GM19463 (cell line): ENCODE measurements at regions not wholly inside any gene's neighbourhood (a gene's known extent, or its start where the extent isn't known, plus 50 kb on each side); places are given as distances from the start of the nearest gene placed in this dataset.
"Not testable (repeated sequence)": the region's sequence is repeated elsewhere in the genome, so short reads cannot be mapped to it uniquely, and the experiment has no call there.

Source experiments
- ATAC-seq: cut with Tn5 transposase; IDR thresholded peaks from one replicate; pipeline ENCODE4 v1.9.1; 2021; ENCODE audit warnings: mild to moderate bottlenecking, moderate library complexity; ENCODE audit not compliant: unreplicated experiment

DNA sequence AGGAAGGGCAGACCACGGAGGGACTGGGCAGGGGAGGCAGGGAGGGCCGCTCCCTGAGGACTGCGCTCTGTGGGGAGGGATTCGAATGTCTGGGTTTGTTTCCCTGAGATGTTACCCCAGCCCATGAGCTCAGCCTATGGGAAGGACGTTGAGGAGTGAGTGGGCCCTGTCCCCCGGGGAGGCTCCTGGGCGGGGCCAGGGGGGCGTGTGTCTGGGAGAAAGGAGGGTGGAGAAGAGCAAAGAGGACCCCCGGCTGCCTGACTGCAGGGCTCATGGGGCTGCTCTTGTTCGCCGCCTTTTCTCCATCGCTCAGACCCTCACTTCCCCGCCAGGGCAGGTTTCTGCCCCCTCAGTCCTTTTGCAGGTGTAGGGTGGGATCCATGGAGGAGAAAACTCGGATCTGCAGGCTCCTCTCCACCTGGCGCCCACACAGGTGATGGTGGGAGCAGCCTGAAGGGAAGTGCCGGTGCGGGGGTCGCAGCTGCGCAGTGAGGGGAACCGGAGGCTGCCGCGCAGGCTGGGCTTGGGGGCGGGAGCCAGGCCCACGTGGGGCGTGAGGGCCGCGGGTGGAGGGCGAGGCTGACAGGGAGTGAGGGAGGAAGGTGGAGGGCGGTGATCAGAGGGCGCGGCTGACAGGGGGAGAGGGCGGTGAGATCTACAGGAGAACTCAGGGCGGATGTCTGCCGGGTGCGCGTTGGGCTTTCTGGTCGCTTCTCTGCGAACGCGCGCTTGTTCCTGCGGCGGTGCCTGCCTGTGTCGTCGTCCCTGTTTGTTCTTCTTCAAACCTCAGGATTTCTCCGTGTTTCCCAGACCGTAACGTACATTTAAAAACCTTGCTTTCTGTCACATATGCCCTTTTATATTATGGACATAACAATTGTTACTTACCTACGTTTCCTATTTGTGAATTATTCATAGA lies 198.2 kb upstream of the NPAP1 start:
- ATAC-seq: not testable (repeated sequence)

- not testable (repeated sequence) for ATAC-seq
These were observed 189.5 kb upstream of the NPAP1 start for GRCh38 chr15:24485885-24486567.

DNA sequence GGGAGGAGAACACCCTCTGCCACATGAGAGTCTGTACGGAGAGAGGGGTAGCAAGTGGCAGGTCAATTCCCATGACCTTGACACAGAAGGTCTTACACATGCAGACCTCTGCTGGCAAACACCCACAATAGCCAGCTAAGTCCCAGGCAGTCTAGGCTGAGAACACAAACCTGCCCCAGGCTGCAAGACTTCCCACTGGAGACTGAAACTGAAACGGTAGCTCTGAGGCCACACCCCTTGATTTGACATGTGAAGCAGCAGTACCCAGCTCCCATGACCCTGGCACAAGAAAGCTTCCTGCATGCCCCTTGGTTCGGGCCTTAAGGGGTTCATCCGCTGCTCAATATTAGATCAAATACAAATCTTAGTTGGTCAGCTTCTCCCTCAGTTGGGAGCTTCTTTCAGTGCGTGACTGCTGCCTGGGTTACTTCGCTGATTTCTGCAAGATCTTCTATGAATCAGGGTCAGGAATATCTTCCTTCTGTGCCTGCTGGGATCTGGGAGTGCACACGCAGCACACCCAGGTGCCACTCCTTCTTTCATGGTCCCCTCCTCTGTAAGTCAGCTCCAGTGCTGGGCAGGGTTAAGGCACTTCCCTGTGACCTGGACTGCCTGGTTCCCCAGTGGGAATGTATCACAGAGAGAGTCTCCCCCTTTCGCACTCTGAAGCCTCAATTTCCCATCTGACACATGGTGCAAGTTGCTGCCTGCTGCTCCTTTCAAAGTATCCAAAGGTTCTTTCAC lies 187.2 kb upstream of the NPAP1 start:
- not testable (repeated sequence) for ATAC-seq

- ATAC-seq: not testable (repeated sequence)
These were observed 170.4 kb upstream of the NPAP1 start for GRCh38 chr15:24505216-24505615.

GRCh38 chr15:24509714-24510113 lies 165.9 kb upstream of the NPAP1 start:
- not testable (repeated sequence) for ATAC-seq

GRCh38 chr15:24511598-24511997 lies 164.0 kb upstream of the NPAP1 start:
- ATAC-seq: not testable (repeated sequence)

DNA sequence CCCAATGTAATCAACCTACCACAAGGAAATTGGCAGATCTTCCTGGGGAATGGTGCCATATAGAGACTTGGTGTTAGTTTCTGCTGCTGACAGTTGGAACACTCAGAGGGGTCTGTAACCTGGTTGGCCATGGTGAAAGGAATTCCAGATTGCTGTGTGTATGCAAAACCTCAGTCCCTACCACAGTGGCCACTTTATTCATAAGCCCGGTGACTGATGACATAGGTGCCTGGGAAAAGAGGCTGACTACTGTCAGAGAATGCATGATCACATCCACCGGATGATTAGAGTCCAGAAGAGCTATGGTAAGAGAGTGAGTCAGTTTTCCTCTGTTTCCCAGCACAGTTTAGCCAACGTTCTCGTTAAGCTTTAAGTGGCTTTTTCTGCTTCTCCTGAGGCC lies 156.8 kb upstream of the NPAP1 start:
- not testable (repeated sequence) for ATAC-seq

DNA sequence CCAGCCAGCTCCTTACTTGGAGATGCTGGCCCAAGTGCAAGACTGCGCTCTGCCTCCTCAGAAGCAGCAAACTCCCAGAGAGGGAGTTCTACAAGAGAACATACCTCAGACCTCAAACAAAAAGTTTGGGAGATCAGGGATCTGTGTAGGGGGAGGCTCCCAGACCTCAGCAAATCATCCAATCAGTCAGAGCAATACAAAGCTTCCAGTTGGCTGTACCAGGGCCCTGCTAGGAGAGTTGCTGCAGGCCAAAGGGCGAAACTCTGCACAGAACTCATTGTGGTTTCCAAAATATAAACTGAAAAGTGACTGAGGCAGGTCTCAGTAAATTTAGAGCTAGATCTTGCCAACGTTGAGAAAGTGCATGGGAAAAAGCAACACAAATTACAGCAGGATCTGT lies 144.3 kb upstream of the NPAP1 start:
- not testable (repeated sequence) for ATAC-seq

- not testable (repeated sequence) for ATAC-seq
These were observed 141.5 kb upstream of the NPAP1 start for GRCh38 chr15:24534032-24534431.

- ATAC-seq: not testable (repeated sequence)
These were observed 118.3 kb upstream of the NPAP1 start for GRCh38 chr15:24557281-24557680.

DNA sequence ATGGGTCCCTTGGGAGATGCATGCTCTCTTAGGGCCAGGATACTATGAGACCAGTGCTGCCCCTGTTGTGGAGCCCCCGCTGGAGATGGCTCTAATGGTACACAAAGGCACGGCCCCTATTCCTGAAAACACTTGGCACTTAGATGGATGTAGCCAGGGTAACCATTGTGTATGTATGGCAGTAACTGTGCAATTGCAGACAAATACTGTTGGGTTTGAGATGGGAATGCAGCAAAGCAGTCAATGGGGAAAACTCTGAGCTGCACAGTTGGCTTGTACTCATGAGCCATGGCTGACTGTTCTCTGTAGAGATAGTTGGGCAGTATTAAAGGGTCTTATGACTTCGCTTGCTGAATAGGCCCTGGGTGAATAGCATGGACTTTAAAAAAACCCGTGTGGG lies 67.9 kb upstream of the NPAP1 start:
- no peak for ATAC-seq

DNA sequence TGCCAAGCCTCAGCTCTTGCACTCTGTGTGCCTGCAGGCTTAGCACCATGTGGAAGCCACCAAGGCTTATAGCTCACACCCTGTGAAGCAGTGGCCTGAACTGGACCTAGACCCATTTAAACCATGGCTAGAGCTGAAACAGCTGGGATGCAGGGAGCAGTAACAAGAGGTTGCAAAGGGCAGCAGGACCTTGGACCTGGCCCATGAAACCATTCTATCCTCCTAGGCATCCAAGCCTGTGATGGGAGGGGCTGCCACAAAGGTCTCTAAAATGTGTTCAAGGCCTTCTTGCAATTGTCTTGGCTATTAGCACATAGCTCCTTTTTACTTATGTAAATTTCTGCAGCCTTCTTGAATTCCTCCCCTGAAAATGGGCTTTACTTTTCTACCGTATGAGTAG lies 57.9 kb upstream of the NPAP1 start:
- no peak for ATAC-seq

- ATAC-seq: no peak
These were observed 53.9 kb upstream of the NPAP1 start for GRCh38 chr15:24621630-24622215.
